CD4-positive, alpha-beta memory T cell (primary cell): ENCODE measurements at regions not wholly inside any gene's neighbourhood (a gene's known extent, or its start where the extent isn't known, plus 50 kb on each side); places are given as distances from the start of the nearest gene placed in this dataset.

Experiments used
- CTCF ChIA-PET: fragments of 350-600 bp; sonication (Branson Sonifier 250); formaldehyde crosslinking; loops from one replicate; lab custom pipeline; 2021; ENCODE audit warnings: inconsistent platforms; ENCODE audit not compliant: partially characterized antibody; lab: Charles Lee
- POLR2A ChIA-PET: fragments of 350-600 bp; sonication (Branson Sonifier 250); formaldehyde crosslinking; loops from one replicate; lab custom pipeline; 2021; ENCODE audit not compliant: partially characterized antibody; lab: Charles Lee
- DNase-seq, 5 donors: peaks; one replicate each; pipeline versions ENCODE4 v3.0.0 to v3.0.0-alpha.2; 2020 to 2022; ENCODE audit warnings: mixed read lengths in 1 of 5
- H3K27ac ChIP-seq: one replicate; pipeline ENCODE4 v1.7.0; 2013; ENCODE audit warnings: low read depth, low read length
- H3K27me3 ChIP-seq: 2 replicates; pipeline ENCODE4 v1.7.0; 2013; ENCODE audit warnings: mild to moderate bottlenecking, low read length, moderate library complexity; ENCODE audit not compliant: insufficient read depth
- H3K36me3 ChIP-seq: 2 replicates; pipeline ENCODE4 v1.7.0; 2013; ENCODE audit warnings: mild to moderate bottlenecking, low read length, moderate library complexity; ENCODE audit not compliant: insufficient read depth
- H3K4me1 ChIP-seq: 2 replicates; pipeline ENCODE4 v1.7.0; 2013; ENCODE audit warnings: mild to moderate bottlenecking, low read length, moderate library complexity; ENCODE audit not compliant: insufficient read depth
- H3K4me3 ChIP-seq, 2 donors: one replicate each; pipeline ENCODE4 v1.7.0; 2013; ENCODE audit warnings: low read length in 2 of 2, mild to moderate bottlenecking in 1 of 2
- H3K9me3 ChIP-seq, 2 donors: one replicate each; pipeline ENCODE4 v1.7.0; 2013; ENCODE audit warnings: low read length in 2 of 2, control low read depth in 1 of 2; ENCODE audit not compliant: control insufficient read depth in 1 of 2
- H3K27ac Mint-ChIP-seq, 7 donors: one replicate each; pipeline ENCODE4 v1.8.0; 2020 to 2021; ENCODE audit warnings: mixed read lengths in 7 of 7, mild to moderate bottlenecking in 6 of 7, inconsistent platforms in 3 of 7, moderate library complexity in 3 of 7
- H3K27me3 Mint-ChIP-seq, 2 donors: one replicate each; pipeline ENCODE4 v1.8.0; 2020 to 2021; ENCODE audit warnings: mixed read lengths in 2 of 2
- H3K36me3 Mint-ChIP-seq, 2 donors: one replicate each; pipeline ENCODE4 v1.8.0; 2020 to 2021; ENCODE audit warnings: mixed read lengths in 2 of 2, inconsistent platforms in 1 of 2, mild to moderate bottlenecking in 1 of 2
- H3K4me1 Mint-ChIP-seq, 4 donors: one replicate each; pipeline ENCODE4 v1.8.0; 2020 to 2021; ENCODE audit warnings: mixed read lengths in 4 of 4, mild to moderate bottlenecking in 1 of 4
- H3K4me3 Mint-ChIP-seq, 8 donors: one replicate each; pipeline ENCODE4 v1.8.0; 2020 to 2021; ENCODE audit warnings: mixed read lengths in 8 of 8, mild to moderate bottlenecking in 7 of 8, moderate library complexity in 6 of 8, inconsistent platforms in 3 of 8
- H3K9me3 Mint-ChIP-seq, 8 donors: one replicate each; pipeline ENCODE4 v1.8.0; 2020 to 2021; ENCODE audit warnings: mixed read lengths in 8 of 8, mild to moderate bottlenecking in 5 of 8, inconsistent platforms in 3 of 8, moderate library complexity in 1 of 8
- intact Hi-C: fragments of 100-400 bp; cut with micrococcal nuclease; formaldehyde crosslinking; loops from one replicate; pipeline ENCODE4 v1.15.1; 2023

- ChIA-PET POLR2A (no interaction called here), CTCF (interaction anchor here (1.3 kb wide), 1 partner anchor 9 kb away, joined by 3 read pairs; no protein-coding TSS in a partner anchor)
- no peaks in the 10 kb centered on the region for H3K36me3 Mint-ChIP-seq
- no peak overlapping the region for H3K4me3 Mint-ChIP-seq
- H3K4me1 ChIP-seq: no peaks in the 10 kb centered on the region
- peaks cover 3 to 11% (median 7%) of the 10 kb centered on the region in 8 donors for H3K9me3 Mint-ChIP-seq
- no peak overlapping the region for H3K27ac ChIP-seq
- H3K27ac Mint-ChIP-seq: no peak overlapping the region
- DNase-seq: no peak
- H3K4me3 ChIP-seq: no peak overlapping the region
- intact Hi-C loops: no loop called here
- H3K27me3 ChIP-seq: no peaks in the 10 kb centered on the region
- H3K36me3 ChIP-seq: no peaks in the 10 kb centered on the region
- no peaks in the 10 kb centered on the region for H3K27me3 Mint-ChIP-seq
- no peaks in the 10 kb centered on the region for H3K4me1 Mint-ChIP-seq
- H3K9me3 ChIP-seq: no peaks in the 10 kb centered on the region
These were observed 603.3 kb downstream of the PCDH18 start for GRCh38 chr4:136928957-136929411.

DNA sequence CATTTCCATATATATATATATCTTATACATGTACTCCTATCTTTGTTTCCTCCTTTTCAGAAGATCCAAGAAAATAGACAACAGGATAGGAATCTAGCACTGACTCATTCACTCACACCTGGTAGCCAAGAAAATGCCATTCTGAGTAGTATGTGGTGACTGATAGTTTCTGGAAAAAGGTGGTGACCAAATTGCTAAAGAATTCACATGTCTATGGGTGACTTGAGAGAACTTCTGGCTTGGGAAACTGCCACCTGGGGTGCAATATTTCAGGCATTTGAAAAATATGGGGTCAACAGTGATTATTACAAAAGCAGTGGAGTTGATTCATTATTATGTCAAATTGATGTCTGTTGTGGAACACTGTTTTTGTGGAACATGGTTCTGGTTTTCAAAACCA lies 605.1 kb downstream of the PCDH18 start:
- Mint-ChIP-seq H3K36me3 (no peaks in the 10 kb centered on the region), H3K4me3 (no peak overlapping the region), H3K27me3 (no peaks in the 10 kb centered on the region), H3K27ac (no peak overlapping the region), H3K4me1 (no peaks in the 10 kb centered on the region), H3K9me3 (peaks cover 5 to 11% (median 7%) of the 10 kb centered on the region in 8 donors)
- intact Hi-C loops: no loop called here
- CTCF ChIA-PET: no interaction called here
- Histone ChIP-seq H3K36me3 (no peaks in the 10 kb centered on the region), H3K27ac (no peak overlapping the region), H3K4me1 (no peaks in the 10 kb centered on the region), H3K27me3 (no peaks in the 10 kb centered on the region), H3K9me3 (no peaks in the 10 kb centered on the region), H3K4me3 (no peak overlapping the region)
- DNase-seq: no peak
- POLR2A ChIA-PET: no interaction called here

- Mint-ChIP-seq H3K36me3 (no peaks in the 10 kb centered on the region), H3K27ac (no peak overlapping the region), H3K4me3 (no peak overlapping the region), H3K9me3 (peaks cover 4 to 13% (median 7%) of the 10 kb centered on the region in 8 donors), H3K27me3 (no peaks in the 10 kb centered on the region), H3K4me1 (no peaks in the 10 kb centered on the region)
- ChIA-PET POLR2A (no interaction called here), CTCF (no interaction called here)
- Histone ChIP-seq H3K27me3 (no peaks in the 10 kb centered on the region), H3K36me3 (no peaks in the 10 kb centered on the region), H3K4me1 (no peaks in the 10 kb centered on the region), H3K9me3 (no peaks in the 10 kb centered on the region), H3K27ac (no peak overlapping the region), H3K4me3 (no peak overlapping the region)
- no peak for DNase-seq
- intact Hi-C loops: no loop called here
These were observed 607.1 kb downstream of the PCDH18 start for GRCh38 chr4:136925203-136925602.

DNA sequence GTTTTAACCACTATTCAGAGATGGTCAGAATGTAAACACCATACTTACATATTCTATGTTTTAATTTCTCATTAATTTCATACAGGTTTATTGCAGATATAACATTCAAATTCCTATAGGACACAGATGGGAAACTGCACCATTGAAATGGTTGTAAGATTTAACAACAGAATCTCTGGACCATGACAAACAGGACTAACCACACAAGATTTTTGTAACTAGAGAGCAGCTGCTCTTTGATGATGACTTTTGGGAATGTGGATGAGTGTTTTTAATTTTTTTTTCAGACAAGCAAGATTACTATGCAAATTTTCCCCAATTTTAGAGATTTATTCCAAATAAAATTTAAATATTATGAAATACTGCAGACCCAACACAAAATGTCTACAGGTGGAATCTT lies 610.2 kb downstream of the PCDH18 start:
- H3K27ac ChIP-seq: no peak overlapping the region
- POLR2A ChIA-PET: no interaction called here
- no peaks in the 10 kb centered on the region for H3K36me3 ChIP-seq
- Mint-ChIP-seq H3K27me3 (no peaks in the 10 kb centered on the region), H3K36me3 (no peaks in the 10 kb centered on the region), H3K9me3 (peaks cover 0 to 13% (median 3%) of the 10 kb centered on the region in 8 donors), H3K27ac (no peak overlapping the region), H3K4me3 (no peak overlapping the region), H3K4me1 (no peaks in the 10 kb centered on the region)
- intact Hi-C loops: no loop called here
- CTCF ChIA-PET: no interaction called here
- H3K9me3 ChIP-seq: no peaks in the 10 kb centered on the region
- no peaks in the 10 kb centered on the region for H3K4me1 ChIP-seq
- H3K4me3 ChIP-seq: no peak overlapping the region
- no peaks in the 10 kb centered on the region for H3K27me3 ChIP-seq
- no peak for DNase-seq

- Mint-ChIP-seq H3K27me3 (no peaks in the 10 kb centered on the region), H3K4me3 (no peak overlapping the region), H3K27ac (no peak overlapping the region), H3K9me3 (peaks cover 0 to 4% (median 1%) of the 10 kb centered on the region in 8 donors), H3K36me3 (no peaks in the 10 kb centered on the region), H3K4me1 (no peaks in the 10 kb centered on the region)
- Histone ChIP-seq H3K4me1 (no peaks in the 10 kb centered on the region), H3K27ac (no peak overlapping the region), H3K4me3 (no peak overlapping the region), H3K9me3 (no peaks in the 10 kb centered on the region), H3K36me3 (no peaks in the 10 kb centered on the region), H3K27me3 (no peaks in the 10 kb centered on the region)
- CTCF ChIA-PET: interaction anchor here (1.4 kb wide), 1 partner anchor 9 kb away, joined by 3 read pairs; no protein-coding TSS in a partner anchor
- intact Hi-C loops: no loop called here
- POLR2A ChIA-PET: no interaction called here
- DNase-seq: no peak
These were observed 612.0 kb downstream of the PCDH18 start for GRCh38 chr4:136920092-136920881.

- intact Hi-C loops: no loop called here
- no peak overlapping the region for H3K4me3 Mint-ChIP-seq
- peaks cover 0 to 7% (median 2%) of the 10 kb centered on the region in 8 donors for H3K9me3 Mint-ChIP-seq
- H3K27ac ChIP-seq: no peak overlapping the region
- no peaks in the 10 kb centered on the region for H3K4me1 Mint-ChIP-seq
- H3K36me3 Mint-ChIP-seq: no peaks in the 10 kb centered on the region
- H3K27me3 ChIP-seq: no peaks in the 10 kb centered on the region
- no peaks in the 10 kb centered on the region for H3K36me3 ChIP-seq
- DNase-seq: no peak
- H3K27ac Mint-ChIP-seq: no peak overlapping the region
- ChIA-PET POLR2A (no interaction called here), CTCF (no interaction called here)
- no peaks in the 10 kb centered on the region for H3K4me1 ChIP-seq
- H3K9me3 ChIP-seq: no peaks in the 10 kb centered on the region
- H3K27me3 Mint-ChIP-seq: no peaks in the 10 kb centered on the region
- no peak overlapping the region for H3K4me3 ChIP-seq
These were observed 613.5 kb downstream of the PCDH18 start for GRCh38 chr4:136918772-136919171.

DNA sequence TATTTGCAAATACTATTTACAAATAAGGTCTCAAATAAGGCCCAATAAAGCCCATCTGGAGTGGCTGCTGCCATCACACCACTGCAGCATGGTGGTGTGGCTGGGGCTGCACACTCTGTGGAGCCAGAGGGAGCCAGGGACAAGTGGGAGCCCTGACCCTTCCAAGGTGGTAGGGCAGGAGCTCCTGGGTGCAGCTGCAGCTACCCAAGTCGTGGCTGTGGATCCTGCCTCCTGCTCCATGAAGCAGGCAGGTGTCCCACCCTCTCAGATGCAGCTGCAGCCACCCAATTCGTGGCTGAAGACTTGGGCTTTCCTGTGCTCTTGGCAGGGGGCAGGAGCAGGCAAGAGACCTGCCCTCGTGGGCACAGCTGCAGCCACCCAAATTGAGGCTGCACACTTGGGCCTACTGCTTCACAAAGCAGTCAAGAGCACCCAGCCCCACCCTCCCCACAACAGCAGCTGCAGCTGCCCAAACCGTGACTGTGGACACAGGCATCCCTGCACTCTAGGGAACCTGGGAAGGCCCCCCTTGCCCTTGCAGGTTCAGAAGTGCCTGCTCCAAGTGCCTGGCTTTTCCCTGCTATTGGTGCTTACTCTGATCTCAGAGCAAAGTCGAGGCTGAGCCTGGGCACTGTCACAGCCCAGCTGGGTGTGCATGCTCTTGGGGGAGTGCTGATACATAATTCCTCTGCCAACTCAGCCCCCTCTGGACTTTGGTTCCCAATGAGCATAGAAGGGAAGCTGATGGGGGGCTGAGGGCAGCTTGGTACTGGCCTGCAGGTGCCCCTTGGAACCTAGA lies 614.8 kb downstream of the PCDH18 start:
- DNase-seq: no peak
- ChIA-PET CTCF (no interaction called here), POLR2A (no interaction called here)
- H3K36me3 ChIP-seq: no peaks in the 10 kb centered on the region
- no peak overlapping the region for H3K4me3 ChIP-seq
- no peak overlapping the region for H3K27ac ChIP-seq
- Mint-ChIP-seq H3K4me1 (no peaks in the 10 kb centered on the region), H3K36me3 (no peaks in the 10 kb centered on the region), H3K27ac (no peak overlapping the region), H3K9me3 (peaks cover 0 to 7% (median under 1%) of the 10 kb centered on the region in 8 donors), H3K4me3 (no peak overlapping the region), H3K27me3 (no peaks in the 10 kb centered on the region)
- H3K9me3 ChIP-seq: no peaks in the 10 kb centered on the region
- intact Hi-C loops: no loop called here
- H3K4me1 ChIP-seq: no peaks in the 10 kb centered on the region
- H3K27me3 ChIP-seq: no peaks in the 10 kb centered on the region
